NOMO-1 treated with dmso at 0.1 percent for 144 hours (cell line): ENCODE measurements at regions not wholly inside any gene's neighbourhood (a gene's known extent, or its start where the extent isn't known, plus 50 kb on each side); places are given as distances from the start of the nearest gene placed in this dataset.
"Not testable (repeated sequence)": the region's sequence is repeated elsewhere in the genome, so short reads cannot be mapped to it uniquely, and the experiment has no call there.

Source experiments
- DNase-seq: peaks from one replicate; lab custom pipeline; 2025; ENCODE audit not compliant: unreplicated experiment; lab: John Stamatoyannopoulos, UW

- DNase-seq, result no peak
These were observed 325.4 kb downstream of the DLEU7 start for GRCh38 chr13:50518131-50518530.

GRCh38 chr13:50518781-50519201 lies 324.7 kb downstream of the DLEU7 start:
- DNase-seq, result no peak

GRCh38 chr13:50519866-50520265 lies 323.6 kb downstream of the DLEU7 start:
- DNase-seq, result no peak

GRCh38 chr13:50521006-50521830 lies 322.3 kb downstream of the DLEU7 start:
- DNase-seq, result no peak

DNA sequence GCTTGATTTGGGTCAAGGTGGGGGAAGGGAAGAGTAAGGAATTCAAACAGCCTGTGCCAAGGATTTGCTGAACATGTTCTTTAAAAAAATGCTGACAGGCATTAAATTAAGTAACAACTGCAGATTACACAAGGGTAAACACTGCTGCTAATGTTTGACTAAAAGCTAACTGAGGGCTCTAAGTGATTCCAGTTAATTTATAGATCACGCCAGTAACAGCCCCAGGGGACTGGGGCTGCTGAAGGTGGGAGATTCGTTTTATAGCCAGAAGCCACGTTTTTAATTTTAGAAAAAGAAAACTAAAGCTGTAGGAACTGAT lies 321.7 kb downstream of the DLEU7 start:
- DNase-seq, result no peak

GRCh38 chr13:50522506-50522905 lies 321.0 kb downstream of the DLEU7 start:
- no peak for DNase-seq

DNA sequence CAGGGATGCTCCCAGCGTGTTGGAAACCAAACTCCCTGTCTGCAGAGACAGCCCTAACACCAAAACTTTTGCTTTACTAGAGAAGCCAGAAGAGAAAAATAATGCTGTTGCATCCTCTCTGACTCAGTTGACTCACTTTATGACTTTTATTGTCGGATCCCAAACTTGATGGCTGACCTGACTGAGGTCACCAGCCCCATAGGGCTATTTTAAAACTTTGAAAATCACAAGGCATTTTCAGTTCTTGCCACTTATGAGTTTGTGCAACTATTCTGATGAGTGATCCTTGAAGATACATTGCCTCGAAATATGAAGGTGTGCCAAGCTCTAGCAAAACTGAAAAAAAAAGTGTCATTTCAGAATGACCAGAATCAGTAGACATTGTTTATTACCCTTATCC lies 320.2 kb downstream of the DLEU7 start:
- DNase-seq, result no peak

- DNase-seq, result no peak
These were observed 318.9 kb downstream of the DLEU7 start for GRCh38 chr13:50524560-50524959.

DNA sequence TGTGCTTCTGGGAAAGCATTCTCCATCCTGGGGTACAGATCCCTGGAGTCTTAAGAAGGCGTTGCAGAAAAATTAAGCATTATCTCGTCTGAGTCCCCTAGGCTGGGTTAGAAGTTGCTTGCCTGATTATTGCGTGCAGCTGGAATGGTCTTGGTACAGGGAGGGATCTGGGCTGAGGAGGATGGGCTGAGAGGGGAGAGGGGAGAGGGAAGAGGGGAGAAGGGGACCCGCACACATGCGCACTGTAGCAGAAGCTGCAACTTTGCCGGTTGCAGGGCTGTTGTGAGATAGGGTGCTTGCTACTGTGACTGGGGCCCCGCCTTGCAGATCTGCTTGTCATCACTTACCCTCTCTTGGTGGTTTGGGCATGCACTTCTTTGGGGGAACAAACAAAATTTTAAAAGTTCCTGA lies 316.8 kb downstream of the DLEU7 start:
- DNase-seq, result no peak

DNA sequence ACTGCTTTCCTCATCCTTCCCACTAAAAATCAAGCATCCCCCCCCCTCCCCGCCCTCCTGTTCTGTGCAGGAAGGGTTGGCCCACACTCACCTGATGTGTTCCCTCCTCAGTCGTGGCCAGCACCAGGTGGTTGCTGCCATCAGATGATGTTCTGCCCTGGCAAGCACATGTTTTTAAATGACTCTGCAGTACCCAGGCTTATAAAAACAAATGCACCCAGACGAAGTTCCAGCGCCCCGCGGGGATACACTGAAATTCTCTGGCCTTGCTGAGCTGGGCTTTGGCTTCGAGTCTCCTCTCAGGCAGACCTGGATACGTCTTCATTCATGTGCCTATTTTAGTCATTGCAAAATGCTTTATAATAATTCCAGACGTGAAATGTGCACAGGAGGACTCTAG lies 316.3 kb downstream of the DLEU7 start:
- no peak for DNase-seq

GRCh38 chr13:50527612-50528509 lies 315.6 kb downstream of the DLEU7 start:
- no peak for DNase-seq

DNA sequence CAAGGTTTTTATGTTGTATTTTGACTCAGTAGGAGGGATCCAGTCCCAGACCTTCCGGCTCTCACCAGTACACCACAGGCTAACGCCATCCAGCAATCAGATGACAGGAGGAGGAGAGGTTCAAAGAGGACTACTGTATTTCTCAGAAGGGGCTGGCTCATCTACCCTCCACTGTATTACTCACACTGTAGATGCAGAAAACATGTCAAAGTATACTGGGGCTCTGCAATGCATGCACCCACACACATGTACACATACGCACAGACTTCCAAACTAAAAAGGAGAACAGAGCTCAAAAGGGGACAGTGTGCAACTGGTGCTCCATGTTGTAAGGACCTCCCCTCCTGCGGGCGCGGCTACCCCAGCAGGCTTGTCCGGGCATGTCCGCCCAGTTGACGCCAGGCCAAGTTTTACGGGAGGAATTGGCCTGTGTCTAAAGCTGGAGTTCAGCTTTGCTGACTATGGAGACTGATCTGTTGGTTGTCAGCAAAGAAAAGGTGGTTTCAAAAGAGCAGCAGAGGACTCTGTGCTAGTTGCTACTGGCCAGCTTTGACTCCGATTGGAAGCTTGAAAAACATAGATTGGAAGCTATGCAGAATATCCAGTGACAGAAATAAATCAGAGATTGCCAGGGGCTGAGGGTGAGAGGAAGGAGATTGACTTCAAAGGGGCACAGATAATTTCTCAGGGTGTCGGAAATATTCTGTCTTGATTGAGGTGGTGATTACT lies 314.2 kb downstream of the DLEU7 start:
- peak; percentile 70 for DNase-seq

DNA sequence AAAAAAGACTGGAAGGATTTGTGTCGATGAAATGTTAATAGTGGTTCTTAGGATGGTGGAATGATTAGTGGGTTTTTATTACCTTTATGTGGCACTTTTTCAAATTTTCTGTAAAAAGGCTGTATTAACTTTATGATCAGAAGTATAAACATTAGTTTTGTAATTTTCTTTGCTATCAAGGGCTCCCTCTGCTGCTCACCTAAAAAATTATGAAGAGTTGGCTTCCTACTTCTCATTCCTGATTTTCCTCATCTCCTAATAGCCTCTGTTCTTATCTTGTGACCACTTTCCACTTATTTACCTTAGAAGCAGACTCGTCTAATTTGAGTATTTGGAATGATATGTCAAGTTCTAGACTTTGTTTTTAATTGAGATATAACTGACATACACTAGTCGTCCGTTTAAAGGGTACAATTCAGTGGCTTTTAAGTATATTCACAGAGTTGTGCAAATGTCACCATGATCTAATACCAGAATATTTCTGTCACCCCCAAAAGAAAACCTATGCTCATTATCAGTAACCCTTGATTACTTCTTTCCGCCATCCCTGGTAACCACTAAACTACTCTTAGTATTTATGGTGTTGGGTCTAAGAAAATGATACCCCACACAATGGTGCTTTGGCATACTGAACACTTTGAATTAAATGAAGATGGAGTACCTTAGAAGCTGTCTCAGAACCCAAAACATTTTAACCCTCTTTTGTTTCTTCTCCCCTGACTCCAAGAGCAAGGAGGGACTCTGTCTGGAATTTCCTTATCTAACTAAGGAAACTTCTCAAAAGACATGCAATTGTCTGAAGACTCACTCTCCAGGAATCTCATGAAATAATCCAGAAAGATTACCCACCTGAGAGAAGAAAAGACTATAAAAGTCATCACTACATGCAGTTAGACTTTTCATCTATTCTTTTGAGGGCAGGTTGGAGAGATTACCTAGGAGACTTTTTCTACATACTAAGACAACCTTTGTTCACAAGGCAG lies 311.3 kb downstream of the DLEU7 start:
- DNase-seq, result no peak

DNA sequence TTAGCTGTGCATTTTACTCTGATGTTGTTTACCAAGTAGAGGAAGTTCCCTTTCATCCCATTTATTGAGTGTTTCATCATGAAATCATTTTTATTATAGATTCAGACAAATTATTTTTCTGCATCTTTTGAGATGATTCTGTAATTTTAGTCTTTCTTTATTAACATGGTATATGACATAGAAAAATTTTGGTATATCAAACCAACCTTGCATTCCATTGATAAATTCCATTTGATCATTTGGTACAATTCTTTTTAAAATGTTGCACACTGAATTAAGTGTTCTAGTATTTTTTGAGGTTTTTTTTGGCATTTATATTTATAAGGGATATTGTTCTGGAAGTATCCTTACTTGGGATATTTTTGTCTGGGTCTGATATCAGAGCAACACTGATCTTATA lies 308.4 kb downstream of the DLEU7 start:
- DNase-seq, result no peak

DNA sequence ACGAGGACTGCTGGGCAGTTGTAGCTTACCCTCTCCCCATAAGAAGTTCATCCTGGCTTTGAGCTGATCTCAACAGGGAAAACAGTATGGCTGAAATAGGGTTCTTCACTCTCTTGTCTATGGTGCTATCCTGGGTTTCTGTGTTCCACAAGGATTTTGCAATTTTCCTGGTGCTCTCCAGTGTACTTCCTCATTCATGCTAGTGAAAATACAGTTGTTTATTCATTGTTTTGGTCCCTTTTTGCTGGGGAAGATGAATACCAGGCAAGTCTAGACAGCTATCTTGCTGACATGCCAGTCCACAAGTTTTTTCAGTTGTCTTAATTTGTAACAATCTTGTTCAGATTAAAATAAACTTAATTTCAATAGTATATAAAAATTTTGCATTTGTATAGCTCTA lies 306.5 kb downstream of the DLEU7 start:
- DNase-seq, result no peak

- no peak for DNase-seq
These were observed 303.5 kb downstream of the DLEU7 start for GRCh38 chr13:50539791-50540530.

GRCh38 chr13:50543141-50543540 lies 300.4 kb downstream of the DLEU7 start:
- DNase-seq, result no peak

GRCh38 chr13:50543782-50544181 lies 299.7 kb downstream of the DLEU7 start:
- DNase-seq, result no peak

GRCh38 chr13:50544211-50544610 lies 299.3 kb downstream of the DLEU7 start:
- DNase-seq, result no peak

- not testable (repeated sequence) for DNase-seq
These were observed 296.3 kb downstream of the DLEU7 start for GRCh38 chr13:50547175-50547574.
